Kidney (tissue), 13 donors: ENCODE measurements at regions not wholly inside any gene's neighbourhood (a gene's known extent, or its start where the extent isn't known, plus 50 kb on each side); places are given as distances from the start of the nearest gene placed in this dataset.

Experiments used
- DNase-seq, 5 donors: peaks; one replicate each; pipeline ENCODE4 v3.0.0-alpha.2; 2013 to 2020
- FAIRE-seq: peaks from 2 replicates; lab custom pipeline; 2012; peaks lifted over from hg19 to GRCh38; lab: Jason Lieb, UNC
- H3K27ac ChIP-seq, 2 donors: one replicate each; pipeline ENCODE4 v1.7.0; 2013; ENCODE audit warnings: low read depth in 2 of 2, low read length in 2 of 2, inconsistent platforms in 1 of 2
- H3K27me3 ChIP-seq: one replicate; pipeline ENCODE4 v1.7.1; 2013; ENCODE audit warnings: low read length, inconsistent platforms; ENCODE audit not compliant: control insufficient read depth, insufficient read depth
- H3K36me3 ChIP-seq, 3 donors: one replicate each; pipeline versions ENCODE4 v1.7.0 to v1.7.1; 2013; ENCODE audit warnings: low read length in 3 of 3, control low read depth in 1 of 3, inconsistent platforms in 1 of 3; ENCODE audit not compliant: insufficient read depth in 3 of 3, control insufficient read depth in 2 of 3
- H3K4me1 ChIP-seq, 3 donors: one replicate each; pipeline versions ENCODE4 v1.7.0 to v1.7.1; 2013; ENCODE audit warnings: low read length in 3 of 3, inconsistent platforms in 1 of 3, low read depth in 1 of 3; ENCODE audit not compliant: control insufficient read depth in 2 of 3, insufficient read depth in 2 of 3
- H3K4me3 ChIP-seq, 3 donors: one replicate each; pipeline versions ENCODE4 v1.7.0 to v1.8.1; 2013; ENCODE audit warnings: low read length in 3 of 3, control low read depth in 1 of 3, inconsistent platforms in 1 of 3
- H3K9ac ChIP-seq, 3 donors: one replicate each; pipeline versions ENCODE4 v1.7.0 to v1.7.1; 2013; ENCODE audit warnings: low read length in 3 of 3, control low read depth in 1 of 3, inconsistent platforms in 1 of 3
- H3K9me3 ChIP-seq, 3 donors: one replicate each; pipeline versions ENCODE4 v1.7.0 to v1.7.1; 2013; ENCODE audit warnings: low read length in 3 of 3, control low read depth in 1 of 3, inconsistent platforms in 1 of 3; ENCODE audit not compliant: control insufficient read depth in 2 of 3, insufficient read depth in 1 of 3
- intact Hi-C: fragments of 100-400 bp; cut with DNase I; formaldehyde crosslinking; loops from one replicate; pipeline ENCODE4 v1.11.1; 2022
- TF ChIP-seq, protein P1 (sequence below): IDR thresholded peaks from 3 replicates; pipeline ENCODE4 v1.5.1; 2012; ENCODE audit warnings: mild to moderate bottlenecking, moderate library complexity, borderline replicate concordance; ENCODE audit not compliant: insufficient read depth; ENCODE audit errors: extremely low read depth
- donor health status: control.
- donor health status: control.
- donor health status: control.
- donor health status: control.
- donor health status: control.
- donor health status: DM: yes; HTN: yes; CAD: no.
- donor health status: Normal renal cell carcinoma (clear cell type).

DNA sequence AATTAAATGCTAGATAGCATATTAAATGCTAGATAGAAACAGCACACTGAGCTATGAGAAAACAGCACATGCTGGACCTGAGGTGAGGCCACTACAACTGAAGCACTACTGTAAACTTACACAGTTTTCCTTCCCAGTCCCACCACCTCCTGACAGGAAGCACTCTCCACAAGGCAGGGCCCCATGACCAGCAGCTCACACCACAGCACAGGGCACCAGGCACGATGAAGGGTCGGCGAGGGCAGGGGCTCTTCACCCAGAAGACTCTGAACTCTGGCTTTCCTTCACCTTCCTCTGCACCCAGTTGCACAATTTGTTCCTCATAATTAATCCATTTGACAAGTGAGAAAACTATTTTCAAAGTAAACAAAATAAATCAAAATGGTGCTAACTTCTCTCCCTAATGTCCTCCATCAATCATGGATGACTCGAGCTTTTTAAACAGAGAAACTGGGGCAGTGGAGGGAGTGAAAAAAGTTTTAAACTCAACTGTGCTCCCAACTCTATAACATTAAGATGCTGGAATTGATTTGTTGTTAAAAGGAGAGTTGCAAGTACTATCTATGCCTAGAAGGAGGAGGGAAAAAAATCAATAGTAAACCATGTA lies 568.7 kb downstream of the UQCRFS1 start:
- H3K9me3 ChIP-seq, result no peaks in the 10 kb centered on the region
- TF ChIP-seq, protein P1, sequence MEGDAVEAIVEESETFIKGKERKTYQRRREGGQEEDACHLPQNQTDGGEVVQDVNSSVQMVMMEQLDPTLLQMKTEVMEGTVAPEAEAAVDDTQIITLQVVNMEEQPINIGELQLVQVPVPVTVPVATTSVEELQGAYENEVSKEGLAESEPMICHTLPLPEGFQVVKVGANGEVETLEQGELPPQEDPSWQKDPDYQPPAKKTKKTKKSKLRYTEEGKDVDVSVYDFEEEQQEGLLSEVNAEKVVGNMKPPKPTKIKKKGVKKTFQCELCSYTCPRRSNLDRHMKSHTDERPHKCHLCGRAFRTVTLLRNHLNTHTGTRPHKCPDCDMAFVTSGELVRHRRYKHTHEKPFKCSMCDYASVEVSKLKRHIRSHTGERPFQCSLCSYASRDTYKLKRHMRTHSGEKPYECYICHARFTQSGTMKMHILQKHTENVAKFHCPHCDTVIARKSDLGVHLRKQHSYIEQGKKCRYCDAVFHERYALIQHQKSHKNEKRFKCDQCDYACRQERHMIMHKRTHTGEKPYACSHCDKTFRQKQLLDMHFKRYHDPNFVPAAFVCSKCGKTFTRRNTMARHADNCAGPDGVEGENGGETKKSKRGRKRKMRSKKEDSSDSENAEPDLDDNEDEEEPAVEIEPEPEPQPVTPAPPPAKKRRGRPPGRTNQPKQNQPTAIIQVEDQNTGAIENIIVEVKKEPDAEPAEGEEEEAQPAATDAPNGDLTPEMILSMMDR, result no peak
- FAIRE-seq (no peak), DNase-seq (peak in 3 of 5 donors; percentile 19 to 48 (median 39))
- no peak overlapping the region for H3K9ac ChIP-seq
- intact Hi-C loops, result no loop called here
- no peaks in the 10 kb centered on the region for H3K36me3 ChIP-seq
- no peaks in the 10 kb centered on the region for H3K4me1 ChIP-seq
- H3K27ac ChIP-seq, result no peak overlapping the region
- no peaks in the 10 kb centered on the region for H3K27me3 ChIP-seq
- H3K4me3 ChIP-seq, result no peak overlapping the region

DNA sequence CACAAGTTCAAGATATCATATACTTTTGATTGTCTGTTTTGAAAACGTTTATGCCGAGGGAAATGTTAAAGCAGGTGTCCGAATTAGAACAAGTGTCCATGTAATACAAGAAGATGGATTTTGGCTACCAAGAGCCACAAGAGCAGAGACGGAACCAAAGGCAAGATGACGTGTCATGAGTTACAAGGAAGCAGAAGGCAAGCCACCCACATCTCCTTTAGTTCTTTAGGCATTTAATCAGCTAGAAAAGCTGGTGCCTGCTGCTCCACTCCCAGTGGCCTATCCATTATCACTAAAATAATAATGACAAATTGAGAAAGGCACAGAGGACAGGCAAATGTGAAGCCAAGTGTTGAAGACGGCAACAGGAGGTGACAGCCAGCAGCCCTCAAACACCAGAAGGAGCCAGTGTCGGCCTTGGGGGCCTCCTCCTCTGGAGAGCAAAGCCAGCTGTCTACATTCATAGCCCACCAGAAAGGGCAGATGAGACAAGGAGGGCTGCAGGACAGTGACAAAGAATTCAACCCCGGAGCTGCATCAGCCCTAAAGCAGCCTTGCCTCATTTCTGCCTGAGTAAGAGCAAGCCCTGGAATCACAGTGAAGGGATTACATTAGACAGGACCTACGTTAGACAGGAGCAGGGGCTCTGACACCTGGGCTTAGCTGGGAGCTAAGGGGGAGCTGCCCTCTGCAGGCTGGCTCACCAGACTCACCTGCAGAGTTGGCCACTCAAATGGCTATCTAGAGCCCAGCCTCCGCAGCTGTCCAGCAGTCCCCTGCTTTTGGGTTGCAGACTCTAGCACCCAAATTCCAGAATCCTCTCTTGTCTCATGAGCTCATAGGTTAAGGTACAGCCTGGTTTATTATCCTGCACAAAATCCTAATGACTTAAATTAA lies 569.9 kb downstream of the UQCRFS1 start:
- H3K9ac ChIP-seq, result no peak overlapping the region
- no peak for DNase-seq
- H3K36me3 ChIP-seq, result no peaks in the 10 kb centered on the region
- no peak overlapping the region for H3K4me3 ChIP-seq
- no peaks in the 10 kb centered on the region for H3K27me3 ChIP-seq
- H3K27ac ChIP-seq, result no peak overlapping the region
- FAIRE-seq, result no peak
- TF ChIP-seq, protein P1, result no peak
- intact Hi-C loops, result no loop called here
- no peaks in the 10 kb centered on the region for H3K9me3 ChIP-seq
- no peaks in the 10 kb centered on the region for H3K4me1 ChIP-seq

DNA sequence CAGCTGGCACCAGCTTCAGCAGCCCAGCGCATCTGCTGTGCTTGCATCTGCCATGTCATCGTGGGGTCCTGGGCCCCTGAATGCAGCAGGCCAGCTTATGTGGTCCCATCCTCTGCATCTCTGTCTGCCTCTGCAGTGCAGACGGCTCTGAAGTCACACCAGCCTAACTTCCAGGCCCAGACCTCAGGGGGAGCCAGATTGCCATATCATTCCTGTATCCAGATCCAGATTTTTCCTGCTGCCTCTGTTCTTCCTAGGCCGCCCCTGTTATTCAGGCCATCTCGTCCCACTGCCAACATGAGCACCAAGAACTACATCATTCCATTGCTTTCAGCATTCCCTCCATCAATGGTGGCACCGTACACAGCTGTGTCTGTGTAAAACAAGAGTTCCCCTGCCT lies 571.6 kb downstream of the UQCRFS1 start:
- DNase-seq (no peak), FAIRE-seq (no peak)
- H3K36me3 ChIP-seq, result no peaks in the 10 kb centered on the region
- intact Hi-C loops, result no loop called here
- no peaks in the 10 kb centered on the region for H3K4me1 ChIP-seq
- no peak overlapping the region for H3K9ac ChIP-seq
- no peaks in the 10 kb centered on the region for H3K9me3 ChIP-seq
- no peaks in the 10 kb centered on the region for H3K27me3 ChIP-seq
- no peak overlapping the region for H3K27ac ChIP-seq
- H3K4me3 ChIP-seq, result no peak overlapping the region
- TF ChIP-seq, protein P1, result no peak
